ENCODE measurements at regions not wholly inside any gene's neighbourhood (a gene's known extent, or its start where the extent isn't known, plus 50 kb on each side); places are given as distances from the start of the nearest gene placed in this dataset.

- no peak for DNase-seq (ENCODE audit: low read depth in 2 of 2, low spot score in 1 of 2)
Measured at GRCh38 chr1:213830371-213830770, 157.4 kb upstream of the PROX1 start.

- DNase-seq (ENCODE audit: low read depth in 2 of 2, low spot score in 1 of 2): no peak
Measured at GRCh38 chr1:213840575-213840974, 147.2 kb upstream of the PROX1 start.

GRCh38 chr1:213844632-213845031, 143.1 kb upstream of the PROX1 start:
- no peak for DNase-seq (ENCODE audit: low read depth in 2 of 2, low spot score in 1 of 2)

GRCh38 chr1:213852107-213852506, 135.7 kb upstream of the PROX1 start:
- DNase-seq (ENCODE audit: low read depth in 2 of 2, low spot score in 1 of 2): no peak

- DNase-seq (ENCODE audit: low read depth in 2 of 2, low spot score in 1 of 2): no peak
Measured at GRCh38 chr1:213858581-213858980, 129.2 kb upstream of the PROX1 start.

GRCh38 chr1:213861841-213862240, 125.9 kb upstream of the PROX1 start:
- DNase-seq (ENCODE audit: low read depth in 2 of 2, low spot score in 1 of 2): no peak

- no peak for DNase-seq (ENCODE audit: low read depth in 2 of 2, low spot score in 1 of 2)
Measured at GRCh38 chr1:213864091-213864490, 123.7 kb upstream of the PROX1 start.

GRCh38 chr1:213868482-213868881, 119.3 kb upstream of the PROX1 start:
- DNase-seq (ENCODE audit: low read depth in 2 of 2, low spot score in 1 of 2): no peak

GRCh38 chr1:213871179-213871578, 116.6 kb upstream of the PROX1 start:
- DNase-seq (ENCODE audit: low read depth in 2 of 2, low spot score in 1 of 2): no peak

- no peak for DNase-seq (ENCODE audit: low read depth in 2 of 2, low spot score in 1 of 2)
Measured at GRCh38 chr1:213874789-213875188, 113.0 kb upstream of the PROX1 start.

GRCh38 chr1:213876531-213876930, 111.2 kb upstream of the PROX1 start:
- DNase-seq (ENCODE audit: low read depth in 2 of 2, low spot score in 1 of 2): no peak

- no peak for DNase-seq (ENCODE audit: low read depth in 2 of 2, low spot score in 1 of 2)
Measured at GRCh38 chr1:213883618-213884017, 104.2 kb upstream of the PROX1 start.

- no peak for DNase-seq (ENCODE audit: low read depth in 2 of 2, low spot score in 1 of 2)
Measured at GRCh38 chr1:213884402-213884801, 103.4 kb upstream of the PROX1 start.

- DNase-seq (ENCODE audit: low read depth in 2 of 2, low spot score in 1 of 2): no peak
Measured at GRCh38 chr1:213884942-213885341, 102.8 kb upstream of the PROX1 start.

- DNase-seq (ENCODE audit: low read depth in 2 of 2, low spot score in 1 of 2): no peak
Measured at GRCh38 chr1:213887842-213888241, 99.9 kb upstream of the PROX1 start.

- no peak for DNase-seq (ENCODE audit: low read depth in 2 of 2, low spot score in 1 of 2)
Measured at GRCh38 chr1:213891989-213892902, 95.5 kb upstream of the PROX1 start.

- no peak for DNase-seq (ENCODE audit: low read depth in 2 of 2, low spot score in 1 of 2)
Measured at GRCh38 chr1:213898684-213899083, 89.1 kb upstream of the PROX1 start.

GRCh38 chr1:213899413-213899812, 88.4 kb upstream of the PROX1 start:
- no peak for DNase-seq (ENCODE audit: low read depth in 2 of 2, low spot score in 1 of 2)

GRCh38 chr1:213905344-213905743, 82.4 kb upstream of the PROX1 start:
- no peak for DNase-seq (ENCODE audit: low read depth in 2 of 2, low spot score in 1 of 2)

- DNase-seq (ENCODE audit: low read depth in 2 of 2, low spot score in 1 of 2): no peak
Measured at GRCh38 chr1:213908521-213908920, 79.3 kb upstream of the PROX1 start.

GRCh38 chr1:213914392-213914791, 73.4 kb upstream of the PROX1 start:
- no peak for DNase-seq (ENCODE audit: low read depth in 2 of 2, low spot score in 1 of 2)

GRCh38 chr1:213921311-213921710, 66.5 kb upstream of the PROX1 start:
- DNase-seq (ENCODE audit: low read depth in 2 of 2, low spot score in 1 of 2): no peak

GRCh38 chr1:213921712-213922111, 66.1 kb upstream of the PROX1 start:
- DNase-seq (ENCODE audit: low read depth in 2 of 2, low spot score in 1 of 2): no peak

Data from stimulated activated CD8-positive, alpha-beta memory T cell treated with anti-CD3 and anti-CD28 coated beads, Interleukin-4, amount 100 ng/mL, for 1 hour (primary cell).